A549 (cell line): ENCODE measurements at regions not wholly inside any gene's neighbourhood (a gene's known extent, or its start where the extent isn't known, plus 50 kb on each side); places are given as distances from the start of the nearest gene placed in this dataset.

Experiments
- ATAC-seq, 2 experiments: fragments of 200-7000 bp in 1 of 2; fragments of >200 bp in 1 of 2; cut with Nextera tagmentation in 1 of 2; cut with Tn5 transposase in 1 of 2; 3 replicates each; pipeline versions ENCODE4 v1.8.0 to v1.9.1; 2018 to 2020; ENCODE audit warnings: mild to moderate bottlenecking in 1 of 2, moderate library complexity in 1 of 2
- CTCF ChIA-PET: fragments of 300-600 bp; sonication (Branson Sonifier 250); formaldehyde crosslinking; extraction: SDS; loops from one replicate; lab custom pipeline; 2021; ENCODE audit warnings: antibody characterized with exemption, inconsistent platforms; lab: Yijun Ruan, JAX
- POLR2A ChIA-PET: fragments of 350-600 bp; formaldehyde crosslinking; extraction: SDS; loops from one replicate; lab custom pipeline; 2021; ENCODE audit warnings: antibody characterized with exemption, inconsistent platforms; lab: Yijun Ruan, JAX
- DNase-seq, 2 experiments: peaks; one replicate each; pipeline versions ENCODE4 v3.0.0 to v3.0.0-alpha.2; 2011 to 2016; ENCODE audit warnings: low read depth in 1 of 2, low spot score in 1 of 2
- FAIRE-seq: peaks from 2 replicates; lab custom pipeline; 2011; peaks lifted over from hg19 to GRCh38; lab: Jason Lieb, UNC
- H3K27ac ChIP-seq, 2 experiments: fragments of >200 bp; sonication (Bioruptor Twin); formaldehyde crosslinking; 3 replicates each; pipeline ENCODE4 v1.5.1; 2016 to 2017
- H3K4me1 ChIP-seq: fragments of >200 bp; sonication (Bioruptor Twin); formaldehyde crosslinking; 3 replicates; pipeline ENCODE4 v1.6.1; 2016
- H3K4me2 ChIP-seq: fragments of >200 bp; sonication (Bioruptor Twin); formaldehyde crosslinking; 3 replicates; pipeline ENCODE4 v1.6.1; 2016
- H3K4me3 ChIP-seq: fragments of >200 bp; sonication (Bioruptor Twin); formaldehyde crosslinking; 3 replicates; pipeline ENCODE4 v1.5.1; 2016
- H3K9me3 ChIP-seq: fragments of >200 bp; sonication (Bioruptor Twin); formaldehyde crosslinking; 3 replicates; pipeline ENCODE4 v1.6.1; 2016
- ATOH8 ChIP-seq: fragments of 250-450 bp; sonication (Bioruptor Pico); IDR thresholded peaks from 2 replicates; pipeline ENCODE4 v1.5.0; 2020; ENCODE audit warnings: low read depth, mild to moderate bottlenecking, moderate library complexity
- CBX8 ChIP-seq: fragments of 200-600 bp; sonication (generic); IDR thresholded peaks from 2 replicates; pipeline ENCODE4 v1.6.1; 2016
- CEBPB ChIP-seq, 2 experiments: fragments of >200 bp in 1 of 2; sonication (Bioruptor Twin) in 1 of 2; formaldehyde crosslinking in 1 of 2; IDR thresholded peaks; 2 replicates each; pipeline ENCODE4 v1.6.1; 2012 to 2016
- CHD4 ChIP-seq: fragments of 200-600 bp; sonication (generic); IDR thresholded peaks from 2 replicates; pipeline ENCODE4 v1.6.1; 2016; ENCODE audit warnings: antibody characterized with exemption, mild to moderate bottlenecking, borderline replicate concordance
- EHMT2 ChIP-seq: fragments of 200-600 bp; sonication (generic); IDR thresholded peaks from 2 replicates; pipeline ENCODE4 v1.6.1; 2016; ENCODE audit warnings: antibody characterized with exemption, low read depth, mild to moderate bottlenecking, moderate library complexity
- EP300 ChIP-seq, 2 experiments: fragments of >200 bp; sonication (Bioruptor Twin); formaldehyde crosslinking; IDR thresholded peaks; 2 replicates in 1 of 2; 3 replicates in 1 of 2; pipeline ENCODE4 v1.6.1; 2016 to 2017
- FOXS1 ChIP-seq: fragments of 250-450 bp; sonication (Bioruptor Pico); IDR thresholded peaks from 2 replicates; pipeline ENCODE4 v1.5.0; 2020; ENCODE audit warnings: mild to moderate bottlenecking, moderate library complexity
- HEYL ChIP-seq: fragments of 250-450 bp; sonication (Bioruptor Pico); IDR thresholded peaks from 2 replicates; pipeline ENCODE4 v1.8.0; 2021; ENCODE audit warnings: mild to moderate bottlenecking, moderate library complexity
- JUN ChIP-seq, 2 experiments: fragments of >200 bp; sonication (Bioruptor Twin); formaldehyde crosslinking; IDR thresholded peaks; 2 replicates in 1 of 2; 3 replicates in 1 of 2; pipeline ENCODE4 v1.6.1; 2016 to 2017
- KDM1A ChIP-seq: fragments of 200-600 bp; sonication (generic); IDR thresholded peaks from 2 replicates; pipeline ENCODE4 v1.6.1; 2016; ENCODE audit warnings: low read depth, mild to moderate bottlenecking
- KDM5A ChIP-seq: fragments of 200-600 bp; sonication (generic); IDR thresholded peaks from 2 replicates; pipeline ENCODE4 v1.6.1; 2016; ENCODE audit warnings: antibody characterized with exemption, mild to moderate bottlenecking
- MAZ ChIP-seq: fragments of 150-350 bp; IDR thresholded peaks from 2 replicates; pipeline ENCODE4 v1.6.1; 2014; ENCODE audit warnings: antibody characterized with exemption, low read depth, low read length, borderline replicate concordance
- POLR2A ChIP-seq: IDR thresholded peaks from 2 replicates; pipeline ENCODE4 v1.6.1; 2012; ENCODE audit warnings: mild to moderate bottlenecking, low read length
- POLR2AphosphoS2 ChIP-seq: conservative IDR thresholded peaks from 2 replicates; pipeline ENCODE4 v1.6.1; 2012; ENCODE audit warnings: low read length, improper control_type of control experiment, inconsistent platforms
- RCOR1 ChIP-seq: fragments of 150-350 bp; IDR thresholded peaks from 2 replicates; pipeline ENCODE4 v1.6.1; 2014; ENCODE audit warnings: antibody characterized with exemption, low read length, low read depth
- SREBF2 ChIP-seq: fragments of 450-650 bp; IDR thresholded peaks from 2 replicates; pipeline ENCODE4 v1.6.1; 2014; ENCODE audit warnings: mild to moderate bottlenecking, moderate library complexity
- TFCP2L1 ChIP-seq: fragments of 250-450 bp; sonication (Bioruptor Pico); IDR thresholded peaks from 2 replicates; pipeline ENCODE4 v1.5.0; 2021; ENCODE audit warnings: mild to moderate bottlenecking
- TP53 ChIP-seq: fragments of 250-450 bp; sonication (Bioruptor Pico); IDR thresholded peaks from 2 replicates; pipeline ENCODE4 v1.5.0; 2021; ENCODE audit warnings: mild to moderate bottlenecking, moderate library complexity
- ZC3H11A ChIP-seq: fragments of 450-650 bp; IDR thresholded peaks from 2 replicates; pipeline ENCODE4 v1.6.1; 2014; ENCODE audit warnings: antibody characterized with exemption, mild to moderate bottlenecking
- WGBS: methylation state at CpG from one replicate; pipeline ENCODE4 v1.1.6; 2017; ENCODE audit errors: missing lambda C conversion rate; 5-methylcytosine and 5-hydroxymethylcytosine counted together

- FAIRE-seq = no peak
- Histone ChIP-seq H3K4me2 (peak overlapping the region; percentile 57; the same call in 2 of the 3 replicates), H3K4me1 (peaks cover 36% of the 10 kb centered on the region), H3K9me3 (no peaks in the 10 kb centered on the region), H3K27ac (peak overlapping the region in 1 of 2 experiments; percentile 52; a peak in 1 of 6 replicates), H3K4me3 (no peak overlapping the region)
- ChIA-PET CTCF (interaction anchor here (1.0 to 2.8 kb wide), 8 partner anchors 10 to 442 kb away, joined by 3 to 8 read pairs (median 4); no protein-coding TSS in a partner anchor), POLR2A (no interaction called here)
- DNase-seq = no peak
- WGBS = 78% methylated on average over 6 of the region's 6 CpGs
- peak in 1 of 2 experiments; percentile 40; a peak in 1 of 6 replicates for ATAC-seq
- TF ChIP-seq EHMT2 (no peak), RCOR1 (no peak), TFCP2L1 (CRISPR knock-in tag) (no peak), KDM5A (no peak), MAZ (no peak), ZC3H11A (no peak), FOXS1 (CRISPR knock-in tag) (no peak), EP300 (IDR thresholded peaks at IDR 0.05) (no peak)
Observed at GRCh38 chr7:54813398-54813797, 54.4 kb upstream of the SEC61G start.

GRCh38 chr7:54814401-54814800 lies 55.4 kb upstream of the SEC61G start:
- WGBS = 49% methylated on average over 5 of the region's 5 CpGs
- Histone ChIP-seq H3K4me3 (no peak overlapping the region), H3K9me3 (no peaks in the 10 kb centered on the region), H3K4me2 (peak overlapping the region; percentile 57), H3K4me1 (peaks cover 32% of the 10 kb centered on the region), H3K27ac (peak overlapping the region; percentile 51 to 52)
- FAIRE-seq (no peak), DNase-seq (peak in 1 of 2 experiments; percentile 13), ATAC-seq (peak in 1 of 2 experiments; percentile 71; a peak in 4 of 6 replicates)
- ChIA-PET POLR2A (no interaction called here), CTCF (interaction anchor here (1.1 to 2.8 kb wide), 5 partner anchors 11 to 441 kb away, joined by 4 to 8 read pairs (median 4); no protein-coding TSS in a partner anchor)
- TF ChIP-seq HEYL (CRISPR knock-in tag) (no peak), CEBPB (IDR thresholded peaks at IDR 0.05) (peak; percentile 59 to 67; a peak in 2 of 4 replicates)

GRCh38 chr7:54817152-54817551 lies 58.1 kb upstream of the SEC61G start:
- ATAC-seq (no peak), DNase-seq (no peak), FAIRE-seq (no peak)
- peaks cover 26% of the 10 kb centered on the region for H3K4me1 ChIP-seq
- no peak overlapping the region for H3K4me2 ChIP-seq
- no peaks in the 10 kb centered on the region for H3K9me3 ChIP-seq
- ChIA-PET CTCF (interaction anchor here (0.9 to 2.8 kb wide), 6 partner anchors 22 to 438 kb away, joined by 3 to 11 read pairs (median 5); no protein-coding TSS in a partner anchor), POLR2A (no interaction called here)
- 68% methylated on average over 5 of the region's 5 CpGs for WGBS
- H3K4me3 ChIP-seq = no peak overlapping the region
- TF ChIP-seq TP53 (CRISPR knock-in tag) (no peak), POLR2AphosphoS2 (no peak), CEBPB (IDR thresholded peaks at IDR 0.05) (no peak), MAZ (no peak), ATOH8 (CRISPR knock-in tag) (no peak), CHD4 (no peak)
- peak overlapping the region in 1 of 2 experiments; percentile 17; a peak in 1 of 6 replicates for H3K27ac ChIP-seq

GRCh38 chr7:54823776-54824175 lies 64.8 kb upstream of the SEC61G start:
- peaks cover 25% of the 10 kb centered on the region for H3K4me1 ChIP-seq
- peaks cover 15% of the 10 kb centered on the region; the same call in 2 of the 3 replicates for H3K9me3 ChIP-seq
- peak overlapping the region; percentile 13; the same call in 2 of the 3 replicates for H3K4me2 ChIP-seq
- no peak for ATAC-seq
- WGBS = 72% methylated on average over 5 of the region's 5 CpGs
- no peak overlapping the region for H3K4me3 ChIP-seq
- peak overlapping the region; percentile 25 to 52; a peak in 5 of 6 replicates for H3K27ac ChIP-seq
- no peak for FAIRE-seq
- ChIA-PET CTCF (interaction anchor here (0.5 to 1.9 kb wide), 2 partner anchors 50 to 419 kb away, joined by 4 to 6 read pairs; no protein-coding TSS in a partner anchor), POLR2A (no interaction called here)
- no peak for DNase-seq
- TF ChIP-seq FOXS1 (CRISPR knock-in tag) (no peak), JUN (IDR thresholded peaks at IDR 0.05) (no peak), TFCP2L1 (CRISPR knock-in tag) (no peak), ATOH8 (CRISPR knock-in tag) (no peak), CBX8 (no peak), KDM1A (no peak), POLR2A (no peak), SREBF2 (no peak)
